RWPE2 (cell line): ENCODE measurements at regions not wholly inside any gene's neighbourhood (a gene's known extent, or its start where the extent isn't known, plus 50 kb on each side); places are given as distances from the start of the nearest gene placed in this dataset.

Source experiments
- ATAC-seq: fragments of 200-7000 bp; cut with Tn5 transposase; 3 replicates; pipeline ENCODE4 v1.9.1; 2021; ENCODE audit warnings: low read depth
- DNase-seq: peaks from one replicate; pipeline ENCODE4 v3.0.0-alpha.2; 2020; ENCODE audit warnings: low spot score
- H3K27ac ChIP-seq: fragments of 450-650 bp; 2 replicates; pipeline ENCODE4 v1.5.1; 2017; ENCODE audit warnings: mild to moderate bottlenecking; ENCODE audit not compliant: poor library complexity, severe bottlenecking
- H3K27me3 ChIP-seq: fragments of 250-450 bp; sonication (Bioruptor Pico); 2 replicates; pipeline ENCODE4 v1.5.1; 2021; ENCODE audit warnings: mild to moderate bottlenecking, moderate library complexity; ENCODE audit not compliant: insufficient read depth, poor library complexity, severe bottlenecking
- H3K36me3 ChIP-seq: fragments of 250-450 bp; sonication (Bioruptor Pico); 2 replicates; pipeline ENCODE4 v1.5.1; 2020; ENCODE audit warnings: low read depth, mild to moderate bottlenecking, moderate library complexity
- H3K4me1 ChIP-seq: fragments of 250-450 bp; sonication (Bioruptor Pico); 2 replicates; pipeline ENCODE4 v1.5.1; 2021; ENCODE audit warnings: mild to moderate bottlenecking, moderate library complexity; ENCODE audit not compliant: insufficient read depth, poor library complexity, severe bottlenecking
- H3K4me3 ChIP-seq: fragments of 250-450 bp; sonication (Bioruptor Pico); 2 replicates; pipeline ENCODE4 v1.5.1; 2021; ENCODE audit warnings: mild to moderate bottlenecking, moderate library complexity; ENCODE audit not compliant: severe bottlenecking
- H3K9me3 ChIP-seq: fragments of 250-450 bp; sonication (Bioruptor Pico); 2 replicates; pipeline ENCODE4 v1.5.1; 2021; ENCODE audit warnings: mild to moderate bottlenecking, moderate library complexity; ENCODE audit not compliant: severe bottlenecking
- CTCF ChIP-seq: fragments of 450-650 bp; IDR thresholded peaks from one replicate; pipeline ENCODE4 v1.5.1; 2017; ENCODE audit warnings: mild to moderate bottlenecking, moderate library complexity; ENCODE audit not compliant: poor library complexity, severe bottlenecking

DNA sequence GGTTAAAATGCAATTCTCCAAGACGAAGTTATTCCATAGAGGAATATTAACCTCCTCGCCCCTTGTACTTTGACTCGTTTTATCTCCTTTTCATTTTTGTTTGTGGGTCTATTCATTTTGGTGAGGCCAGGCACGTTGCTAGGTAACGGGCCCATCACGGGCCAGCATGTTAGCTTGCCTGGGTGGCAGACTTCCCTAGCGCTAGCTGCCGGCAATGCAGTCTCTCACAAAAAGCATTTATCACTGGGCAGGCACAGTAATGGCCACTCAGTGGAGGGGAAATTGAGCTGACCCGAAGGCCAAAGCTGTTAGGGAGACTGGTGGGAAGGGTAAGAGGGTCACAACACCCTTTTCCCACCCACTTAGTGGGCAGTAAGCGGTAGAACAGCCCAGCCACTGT lies 234.4 kb upstream of the FOXD3 start:
- Histone ChIP-seq H3K9me3 (no peaks in the 10 kb centered on the region), H3K36me3 (no peaks in the 10 kb centered on the region), H3K4me3 (no peak overlapping the region), H3K27ac (no peak overlapping the region), H3K27me3 (peaks cover 15% of the 10 kb centered on the region), H3K4me1 (no peaks in the 10 kb centered on the region)
- DNase-seq, result no peak
- TF ChIP-seq CTCF, result no peak
- ATAC-seq, result no peak

GRCh38 chr1:63099188-63099587 lies 223.2 kb upstream of the FOXD3 start:
- Histone ChIP-seq H3K9me3 (no peaks in the 10 kb centered on the region), H3K27ac (no peak overlapping the region), H3K4me1 (no peaks in the 10 kb centered on the region), H3K4me3 (no peak overlapping the region), H3K27me3 (no peaks in the 10 kb centered on the region), H3K36me3 (no peaks in the 10 kb centered on the region)
- DNase-seq (no peak), ATAC-seq (no peak)
- no peak for TF ChIP-seq CTCF

DNA sequence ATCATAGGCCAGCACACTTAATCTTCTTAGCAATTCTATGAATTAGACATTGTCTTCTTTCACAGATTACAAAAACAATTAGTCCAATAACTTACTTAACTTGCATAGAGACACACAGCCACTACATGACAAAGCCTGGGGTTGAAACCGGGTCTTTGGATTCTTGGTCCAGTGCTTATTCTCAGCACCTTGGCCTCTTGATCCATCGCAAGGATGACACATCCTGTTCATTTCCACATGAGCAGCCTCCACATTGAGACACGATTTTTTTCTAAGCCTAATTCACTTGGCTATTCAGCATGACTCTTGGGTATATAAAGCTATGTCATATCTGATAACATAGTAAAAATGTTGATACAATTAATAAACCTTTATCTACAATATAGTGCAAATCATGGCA lies 221.0 kb upstream of the FOXD3 start:
- no peak for ATAC-seq
- Histone ChIP-seq H3K9me3 (no peaks in the 10 kb centered on the region), H3K4me3 (no peak overlapping the region), H3K27me3 (no peaks in the 10 kb centered on the region), H3K27ac (no peak overlapping the region), H3K4me1 (no peaks in the 10 kb centered on the region), H3K36me3 (no peaks in the 10 kb centered on the region)
- DNase-seq, result no peak
- no peak for TF ChIP-seq CTCF

GRCh38 chr1:63103682-63104081 lies 218.7 kb upstream of the FOXD3 start:
- Histone ChIP-seq H3K9me3 (no peaks in the 10 kb centered on the region), H3K36me3 (no peaks in the 10 kb centered on the region), H3K27me3 (no peaks in the 10 kb centered on the region), H3K4me3 (no peak overlapping the region), H3K4me1 (no peaks in the 10 kb centered on the region), H3K27ac (no peak overlapping the region)
- DNase-seq, result no peak
- ATAC-seq, result no peak
- no peak for TF ChIP-seq CTCF

DNA sequence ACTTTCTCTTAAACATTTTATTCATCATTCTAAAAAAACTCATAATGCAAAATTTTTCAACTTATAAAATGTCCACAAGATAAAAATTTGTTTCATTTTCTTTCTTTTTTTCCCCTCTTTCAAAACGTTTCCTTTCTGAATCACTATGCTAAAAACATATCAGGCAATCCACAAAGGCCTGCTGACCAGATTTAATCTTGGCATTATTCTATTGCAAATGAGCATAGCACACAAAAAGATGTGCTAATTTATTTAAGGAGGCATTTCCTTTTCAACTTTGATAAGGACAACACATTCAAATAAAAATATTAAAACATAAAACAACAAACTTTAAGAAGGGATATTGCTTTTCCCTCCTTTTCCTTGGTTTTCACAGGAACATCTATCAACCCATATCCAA lies 215.3 kb upstream of the FOXD3 start:
- ATAC-seq (no peak), DNase-seq (no peak)
- Histone ChIP-seq H3K36me3 (no peaks in the 10 kb centered on the region), H3K4me1 (no peaks in the 10 kb centered on the region), H3K4me3 (no peak overlapping the region), H3K27me3 (peaks cover 2% of the 10 kb centered on the region), H3K9me3 (no peaks in the 10 kb centered on the region), H3K27ac (no peak overlapping the region)
- TF ChIP-seq CTCF, result no peak
